AG04449 (cell line): ENCODE measurements at regions not wholly inside any gene's neighbourhood (a gene's known extent, or its start where the extent isn't known, plus 50 kb on each side); places are given as distances from the start of the nearest gene placed in this dataset.

ENCODE experiments used
- CTCF ChIA-PET: fragments of 350-600 bp; formaldehyde crosslinking; extraction: SDS; loops from one replicate; lab custom pipeline; 2021; ENCODE audit warnings: antibody characterized with exemption; lab: Yijun Ruan, JAX
- POLR2A ChIA-PET: fragments of 400-600, 350-600 bp; formaldehyde crosslinking; extraction: SDS; loops from one replicate; lab custom pipeline; 2020; ENCODE audit warnings: antibody characterized with exemption, inconsistent platforms; lab: Yijun Ruan, JAX
- DNase-seq: peaks from one replicate; pipeline ENCODE4 v3.0.0-alpha.2; 2010; ENCODE audit warnings: low read depth, low spot score
- H3K4me3 ChIP-seq: 2 replicates; pipeline ENCODE4 v1.5.1; 2011; ENCODE audit warnings: low read depth, mild to moderate bottlenecking, control low read depth, low read length
- CTCF ChIP-seq: IDR thresholded peaks from one replicate; pipeline ENCODE4 v1.5.1; 2011; ENCODE audit warnings: mild to moderate bottlenecking, moderate library complexity, low read length, control low read depth, inconsistent platforms; ENCODE audit not compliant: insufficient read depth; ENCODE audit errors: missing control alignments

GRCh38 chr10:43878386-43878785 lies 229.7 kb upstream of the ZNF32 start:
- no peak for DNase-seq

GRCh38 chr10:43876976-43877375 lies 228.3 kb upstream of the ZNF32 start:
- TF ChIP-seq CTCF, result no peak
- POLR2A ChIA-PET, result no interaction called here
- CTCF ChIA-PET, result interaction anchor here (1.3 kb wide), 1 partner anchor 23 kb away, joined by 3 read pairs; no protein-coding TSS in a partner anchor
- H3K4me3 ChIP-seq, result no peak overlapping the region
- no peak for DNase-seq

More at GRCh38 chr10:43878386-43878785, 229.7 kb upstream of the ZNF32 start:
- POLR2A ChIA-PET, result no interaction called here
- no peak for TF ChIP-seq CTCF
- CTCF ChIA-PET, result no interaction called here
- no peak overlapping the region for H3K4me3 ChIP-seq

GRCh38 chr10:43874984-43875383 lies 226.3 kb upstream of the ZNF32 start:
- no peak for DNase-seq
- H3K4me3 ChIP-seq, result no peak overlapping the region
- ChIA-PET CTCF (interaction anchor here (1.6 to 2.2 kb wide), 2 partner anchors 9 to 10 kb away, joined by 4 read pairs; no protein-coding TSS in a partner anchor), POLR2A (no interaction called here)
- no peak for TF ChIP-seq CTCF

GRCh38 chr10:43873717-43874116 lies 225.0 kb upstream of the ZNF32 start:
- no peak for TF ChIP-seq CTCF
- CTCF ChIA-PET, result interaction anchor here (1.3 to 2.2 kb wide), 3 partner anchors 11 to 184 kb away, joined by 3 to 4 read pairs (median 3); no protein-coding TSS in a partner anchor
- DNase-seq, result no peak
- POLR2A ChIA-PET, result no interaction called here
- no peak overlapping the region for H3K4me3 ChIP-seq

GRCh38 chr10:43872644-43873043 lies 224.0 kb upstream of the ZNF32 start:
- TF ChIP-seq CTCF, result no peak
- no peak overlapping the region for H3K4me3 ChIP-seq
- ChIA-PET POLR2A (no interaction called here), CTCF (interaction anchor here (1.3 to 1.6 kb wide), 2 partner anchors 26 to 182 kb away, joined by 3 read pairs; no protein-coding TSS in a partner anchor)
- no peak for DNase-seq

GRCh38 chr10:43871545-43871944 lies 222.9 kb upstream of the ZNF32 start:
- ChIA-PET POLR2A (no interaction called here), CTCF (no interaction called here)
- no peak for DNase-seq
- no peak for TF ChIP-seq CTCF
- H3K4me3 ChIP-seq, result no peak overlapping the region
